Testis (tissue), 2 donors: ENCODE measurements at regions not wholly inside any gene's neighbourhood (a gene's known extent, or its start where the extent isn't known, plus 50 kb on each side); places are given as distances from the start of the nearest gene placed in this dataset.
A peak's percentile ranks its signal among the peaks of the same experiment; 100 is the strongest.
"Not testable (repeated sequence)": the region's sequence is repeated elsewhere in the genome, so short reads cannot be mapped to it uniquely, and the experiment has no call there.

Source experiments
- DNase-seq: peaks from one replicate; pipeline ENCODE4 v3.0.0-alpha.2; 2019
- H3K27ac ChIP-seq, 2 donors: fragments of 200-600 bp; sonication (generic); one replicate each; pipeline ENCODE4 v1.5.1; 2019
- H3K27me3 ChIP-seq: fragments of 200-600 bp; sonication (generic); one replicate; pipeline ENCODE4 v1.5.1; 2019
- H3K36me3 ChIP-seq: fragments of 200-600 bp; sonication (generic); one replicate; pipeline ENCODE4 v1.5.1; 2017; ENCODE audit warnings: low read depth; ENCODE audit errors: missing control alignments
- H3K4me1 ChIP-seq: fragments of 200-600 bp; sonication (generic); one replicate; pipeline ENCODE4 v1.5.1; 2019
- H3K4me3 ChIP-seq, 2 donors: fragments of 200-600 bp; sonication (generic); one replicate each; pipeline ENCODE4 v1.5.1; 2017 to 2019
- H3K9me3 ChIP-seq: fragments of 200-600 bp; sonication (generic); one replicate; pipeline ENCODE4 v1.5.1; 2017
- POLR2A ChIP-seq: fragments of 450-650 bp; IDR thresholded peaks from one replicate; pipeline ENCODE4 v1.6.1; 2017; ENCODE audit warnings: antibody characterized with exemption, mild to moderate bottlenecking, moderate library complexity
- WGBS, 2 donors: methylation state at CpG; one replicate each; pipeline ENCODE4 v1.1.5; 2018; 5-methylcytosine and 5-hydroxymethylcytosine counted together
- intact Hi-C: fragments of 100-400 bp; cut with DNase I; formaldehyde crosslinking; loops from one replicate; pipeline ENCODE4 v1.15.1; 2023; ENCODE audit warnings: low total_unique reads
- TF ChIP-seq, protein P1 (sequence below), 3 experiments: fragments of 450-650 bp in 2 of 3; fragments of 200-600 bp in 1 of 3; sonication (generic) in 1 of 3; IDR thresholded peaks; one replicate each; pipeline ENCODE4 v1.5.1; 2016 to 2019; ENCODE audit warnings: antibody characterized with exemption in 3 of 3, mild to moderate bottlenecking in 2 of 3, moderate library complexity in 1 of 3

DNA sequence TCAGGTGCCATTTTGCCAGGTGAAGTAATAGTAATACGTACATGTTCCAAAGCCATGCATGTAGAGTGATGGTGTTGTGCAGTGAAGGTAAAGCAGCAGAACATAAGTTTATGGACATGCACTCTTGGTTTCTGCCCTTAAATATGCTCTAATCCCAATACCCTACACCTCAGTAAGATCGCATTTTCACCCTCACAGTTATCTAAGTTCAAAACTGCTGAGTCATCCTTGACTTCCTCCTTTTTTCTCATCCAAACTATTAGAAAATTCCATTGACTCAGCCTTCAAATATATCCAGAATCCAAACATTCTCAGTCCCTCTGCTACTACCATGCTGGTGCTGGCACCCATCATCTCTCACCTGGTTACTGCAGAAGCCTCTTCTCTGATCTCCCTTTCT lies 652.9 kb upstream of the IGFBP7 start:
- no peaks in the 10 kb centered on the region for H3K27me3 ChIP-seq
- TF ChIP-seq POLR2A = no peak
- TF ChIP-seq, protein P1, sequence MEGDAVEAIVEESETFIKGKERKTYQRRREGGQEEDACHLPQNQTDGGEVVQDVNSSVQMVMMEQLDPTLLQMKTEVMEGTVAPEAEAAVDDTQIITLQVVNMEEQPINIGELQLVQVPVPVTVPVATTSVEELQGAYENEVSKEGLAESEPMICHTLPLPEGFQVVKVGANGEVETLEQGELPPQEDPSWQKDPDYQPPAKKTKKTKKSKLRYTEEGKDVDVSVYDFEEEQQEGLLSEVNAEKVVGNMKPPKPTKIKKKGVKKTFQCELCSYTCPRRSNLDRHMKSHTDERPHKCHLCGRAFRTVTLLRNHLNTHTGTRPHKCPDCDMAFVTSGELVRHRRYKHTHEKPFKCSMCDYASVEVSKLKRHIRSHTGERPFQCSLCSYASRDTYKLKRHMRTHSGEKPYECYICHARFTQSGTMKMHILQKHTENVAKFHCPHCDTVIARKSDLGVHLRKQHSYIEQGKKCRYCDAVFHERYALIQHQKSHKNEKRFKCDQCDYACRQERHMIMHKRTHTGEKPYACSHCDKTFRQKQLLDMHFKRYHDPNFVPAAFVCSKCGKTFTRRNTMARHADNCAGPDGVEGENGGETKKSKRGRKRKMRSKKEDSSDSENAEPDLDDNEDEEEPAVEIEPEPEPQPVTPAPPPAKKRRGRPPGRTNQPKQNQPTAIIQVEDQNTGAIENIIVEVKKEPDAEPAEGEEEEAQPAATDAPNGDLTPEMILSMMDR (IDR thresholded peaks at IDR 0.05) = no peak
- no peaks in the 10 kb centered on the region for H3K4me1 ChIP-seq
- 82 to 94% methylated on average over 2 of the region's 2 CpGs for WGBS, 2 donors
- no peak overlapping the region for H3K4me3 ChIP-seq
- intact Hi-C loops = no loop called here
- no peaks in the 10 kb centered on the region for H3K9me3 ChIP-seq
- DNase-seq = no peak
- H3K36me3 ChIP-seq = no peaks in the 10 kb centered on the region
- H3K27ac ChIP-seq = no peak overlapping the region

DNA sequence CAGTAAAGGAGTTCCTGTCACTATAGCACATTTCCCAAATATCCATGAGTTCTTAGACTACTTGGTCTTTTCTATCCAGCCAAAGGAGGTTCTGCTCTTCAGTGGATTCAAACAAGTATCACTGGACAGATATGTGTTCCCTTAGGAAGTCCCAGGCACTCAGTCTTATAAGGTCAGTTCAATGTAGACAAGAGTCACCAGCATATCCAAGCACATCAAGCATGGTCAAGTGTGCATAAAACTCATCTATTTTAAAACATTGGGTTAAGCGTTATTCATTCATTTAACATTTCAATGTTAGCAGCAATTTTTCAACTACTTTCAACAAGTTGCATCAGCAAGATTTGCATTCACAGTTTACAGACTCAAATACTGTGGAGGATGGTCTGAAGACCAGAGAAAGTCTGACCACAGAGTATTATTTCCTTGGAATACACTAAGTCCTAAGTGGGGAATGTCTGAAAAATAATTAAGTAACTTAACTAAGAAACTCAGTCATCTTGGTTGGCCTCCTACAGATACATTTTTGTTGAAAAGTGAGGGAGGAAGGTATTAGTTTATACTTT lies 630.5 kb upstream of the IGFBP7 start:
- WGBS, 2 donors = 100% methylated on average over 1 of the region's 1 CpG
- TF ChIP-seq POLR2A = no peak
- H3K4me3 ChIP-seq = no peak overlapping the region
- H3K27me3 ChIP-seq = no peaks in the 10 kb centered on the region
- H3K9me3 ChIP-seq = no peaks in the 10 kb centered on the region
- no peak for DNase-seq
- H3K27ac ChIP-seq = no peak overlapping the region
- no peaks in the 10 kb centered on the region for H3K4me1 ChIP-seq
- no peaks in the 10 kb centered on the region for H3K36me3 ChIP-seq
- intact Hi-C loops = no loop called here

DNA sequence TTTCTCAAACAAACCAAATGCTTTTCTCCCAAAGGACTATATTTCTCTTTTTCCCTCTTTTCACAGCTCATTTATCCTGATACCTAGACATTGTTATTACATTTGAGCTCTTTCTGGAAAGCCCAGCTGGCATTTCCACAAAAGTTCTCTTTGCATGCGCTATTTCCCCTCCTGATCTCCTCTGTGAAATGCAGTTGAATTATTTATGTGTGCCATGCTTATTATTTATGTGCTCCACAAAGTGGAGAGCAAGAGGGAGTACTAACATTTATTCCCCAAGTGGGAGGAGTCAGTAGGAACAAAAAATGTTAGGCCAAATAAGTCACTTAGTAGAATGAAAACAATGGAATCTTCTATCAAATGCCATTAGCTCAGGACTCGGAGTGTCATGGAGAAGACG lies 626.6 kb upstream of the IGFBP7 start:
- H3K36me3 ChIP-seq = no peaks in the 10 kb centered on the region
- H3K9me3 ChIP-seq = no peaks in the 10 kb centered on the region
- no peak overlapping the region for H3K27ac ChIP-seq
- H3K27me3 ChIP-seq = no peaks in the 10 kb centered on the region
- no peak for DNase-seq
- H3K4me3 ChIP-seq = no peak overlapping the region
- no peaks in the 10 kb centered on the region for H3K4me1 ChIP-seq
- intact Hi-C loops = no loop called here
- WGBS, 2 donors = 86 to 92% methylated on average over 3 of the region's 3 CpGs
- TF ChIP-seq, protein P1 (IDR thresholded peaks at IDR 0.05) = no peak
- no peak for TF ChIP-seq POLR2A

DNA sequence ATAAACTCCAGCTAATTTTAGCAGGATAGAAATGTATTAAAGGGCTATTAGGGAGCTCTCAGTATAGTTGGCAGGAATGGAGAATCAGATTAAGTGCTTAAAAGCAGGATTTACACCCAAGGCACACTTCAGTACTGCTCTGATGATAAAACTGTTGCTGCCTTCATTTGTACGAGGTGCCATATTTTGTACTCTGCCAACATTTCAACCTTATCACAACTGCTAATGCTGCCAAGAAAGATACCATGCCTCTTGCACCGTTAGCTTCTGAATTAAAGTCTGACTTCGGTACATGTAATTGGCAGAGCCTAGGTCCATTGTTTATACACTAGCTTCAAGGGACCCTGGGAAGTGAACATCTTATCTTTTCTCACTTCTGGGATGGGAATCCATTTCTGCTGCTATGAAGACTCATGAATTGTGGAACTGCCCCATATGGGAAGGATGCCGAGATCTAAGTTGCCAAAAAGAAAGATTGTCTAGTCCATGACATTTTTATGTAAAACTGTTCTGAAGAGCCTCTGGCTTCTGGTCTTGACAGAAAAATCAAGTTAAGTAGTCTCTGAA lies 624.0 kb upstream of the IGFBP7 start:
- TF ChIP-seq POLR2A = no peak
- TF ChIP-seq, protein P1 (IDR thresholded peaks at IDR 0.05) = no peak
- Histone ChIP-seq H3K36me3 (no peaks in the 10 kb centered on the region), H3K4me1 (no peaks in the 10 kb centered on the region), H3K27me3 (no peaks in the 10 kb centered on the region), H3K4me3 (no peak overlapping the region), H3K27ac (no peak overlapping the region), H3K9me3 (no peaks in the 10 kb centered on the region)
- 30 to 57% methylated on average over 4 of the region's 4 CpGs for WGBS, 2 donors
- intact Hi-C loops = no loop called here
- DNase-seq = peak; percentile 28

DNA sequence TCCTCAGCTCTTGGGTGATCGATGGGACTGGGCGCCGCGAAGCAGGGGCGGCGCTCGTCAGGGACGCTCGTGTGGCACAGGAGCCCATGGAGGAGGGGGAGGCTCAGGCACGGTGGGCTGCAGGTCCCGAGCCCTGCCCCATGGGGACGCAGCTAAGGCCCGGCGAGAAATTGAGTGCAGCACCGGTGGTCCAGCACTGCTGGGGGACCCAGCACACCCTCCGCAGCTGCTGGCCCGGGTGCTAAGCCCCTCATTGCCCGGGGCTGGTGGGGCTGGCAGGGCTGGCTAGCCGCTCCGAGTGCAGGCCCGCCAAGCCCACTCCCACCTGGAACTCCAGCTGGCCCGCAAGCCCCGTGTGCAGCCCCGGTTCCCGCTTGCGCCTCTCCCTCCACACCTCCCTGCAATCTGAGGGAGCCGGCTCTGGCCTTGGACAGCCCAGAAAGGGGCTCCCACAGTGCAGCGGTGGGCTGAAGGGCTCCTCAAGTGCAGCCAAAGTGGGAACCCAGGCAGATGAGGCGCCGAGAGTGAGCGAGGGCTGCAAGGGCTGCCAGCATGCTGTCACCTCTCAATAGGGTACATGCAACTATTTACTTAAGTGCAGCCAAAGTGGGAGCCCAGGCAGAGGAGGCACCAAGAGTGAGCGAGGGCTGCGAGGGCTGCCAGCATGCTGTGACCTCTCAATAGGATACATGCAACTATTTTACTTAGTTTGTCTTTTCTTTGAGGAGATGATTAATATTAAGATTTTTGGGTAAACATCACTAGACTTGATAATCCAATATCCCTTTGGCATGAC lies 619.8 kb upstream of the IGFBP7 start:
- 84 to 85% methylated on average over 6 to 24 of the region's 33 CpGs for WGBS, 2 donors
- H3K27me3 ChIP-seq, H3K4me3 ChIP-seq, H3K9me3 ChIP-seq, H3K36me3 ChIP-seq, H3K27ac ChIP-seq, H3K4me1 ChIP-seq, intact Hi-C loops, DNase-seq: not testable (repeated sequence)
